GM12874 (cell line): ENCODE measurements at regions not wholly inside any gene's neighbourhood (a gene's known extent, or its start where the extent isn't known, plus 50 kb on each side); places are given as distances from the start of the nearest gene placed in this dataset.

Source experiments
- CTCF ChIP-seq: IDR thresholded peaks from 2 replicates; pipeline ENCODE4 v1.5.1; 2011; ENCODE audit warnings: low read depth, mild to moderate bottlenecking, control low read depth, low read length, moderate library complexity; ENCODE audit not compliant: insufficient read depth

GRCh38 chr2:149894760-149895159 is 307.2 kb upstream of the MMADHC start:
- no peak for TF ChIP-seq CTCF

GRCh38 chr2:149894226-149894625 is 306.7 kb upstream of the MMADHC start:
- TF ChIP-seq CTCF = no peak

GRCh38 chr2:149892563-149892962 is 305.0 kb upstream of the MMADHC start:
- TF ChIP-seq CTCF = no peak

GRCh38 chr2:149885946-149886345 is 298.4 kb upstream of the MMADHC start:
- TF ChIP-seq CTCF = no peak

- no peak for TF ChIP-seq CTCF
Measured at GRCh38 chr2:149885468-149885867, 297.9 kb upstream of the MMADHC start.

GRCh38 chr2:149884871-149885270 is 297.3 kb upstream of the MMADHC start:
- no peak for TF ChIP-seq CTCF

- no peak for TF ChIP-seq CTCF
Measured at GRCh38 chr2:149877913-149878312, 290.3 kb upstream of the MMADHC start.

GRCh38 chr2:149877074-149877473 is 289.5 kb upstream of the MMADHC start:
- TF ChIP-seq CTCF = no peak
